ENCODE measurements at regions not wholly inside any gene's neighbourhood (a gene's known extent, or its start where the extent isn't known, plus 50 kb on each side); places are given as distances from the start of the nearest gene placed in this dataset.

GRCh38 chr17:77467521-77467920 lies 326.8 kb downstream of the SEC14L1 start:
- H3K27ac Mint-ChIP-seq, result no peak overlapping the region
- POLR2A ChIA-PET, result interaction anchor here (1.3 to 11.9 kb wide), 4 partner anchors 8 to 27 kb away, joined by 8 to 681 read pairs (median 11); no protein-coding TSS in a partner anchor
- H3K4me3 Mint-ChIP-seq, result no peak overlapping the region
- ATAC-seq (ENCODE audit: poor library complexity) (no peak), DNase-seq (no peak)
- no peaks in the 10 kb centered on the region for H3K9me3 Mint-ChIP-seq
- Histone ChIP-seq H3K4me1 (ENCODE audit: insufficient read depth, low read length) (peaks cover 100% of the 10 kb centered on the region), H3K4me3 (ENCODE audit: low read length) (no peak overlapping the region), H3K27me3 (ENCODE audit: control insufficient read depth in 1 of 2, insufficient read depth in 2 of 2, low read length in 2 of 2) (no peaks in the 10 kb centered on the region), H3K36me3 (ENCODE audit: insufficient read depth, low read length) (peaks cover 59% of the 10 kb centered on the region), H3K9me3 (ENCODE audit: control insufficient read depth in 1 of 2, insufficient read depth in 1 of 2, low read length in 2 of 2) (no peaks in the 10 kb centered on the region), H3K27ac (ENCODE audit: low read depth in 1 of 2, low read length in 2 of 2) (peak overlapping the region in 1 of 2 donors; percentile 74)
- no peak for TF ChIP-seq CTCF (IDR thresholded peaks at IDR 0.05)
- intact Hi-C loops (cut with DNase I, micrococcal nuclease), result no loop called here
- CTCF ChIA-PET, result interaction anchor here (0.8 kb wide), 1 partner anchor 67 kb away, joined by 3 read pairs; no protein-coding TSS in a partner anchor
- no peaks in the 10 kb centered on the region for H3K27me3 Mint-ChIP-seq
- H3K4me1 Mint-ChIP-seq (ENCODE audit: low read depth), result peaks cover 86% of the 10 kb centered on the region
- peaks cover 81% of the 10 kb centered on the region for H3K36me3 Mint-ChIP-seq (ENCODE audit: low read depth)

- intact Hi-C loops (cut with DNase I, micrococcal nuclease), result no loop called here
- POLR2A ChIA-PET, result interaction anchor here (0.6 to 2.2 kb wide), 11 partner anchors 9 to 138 kb away, joined by 3 to 11 read pairs (median 8); no protein-coding TSS in a partner anchor
- H3K36me3 Mint-ChIP-seq (ENCODE audit: low read depth), result peaks cover 87% of the 10 kb centered on the region
These were observed 328.1 kb downstream of the SEC14L1 start for GRCh38 chr17:77468897-77469296.

GRCh38 chr17:77470330-77470786 lies 329.6 kb downstream of the SEC14L1 start:
- H3K9me3 ChIP-seq (ENCODE audit: control insufficient read depth in 1 of 2, insufficient read depth in 1 of 2, low read length in 2 of 2), result no peaks in the 10 kb centered on the region
- Mint-ChIP-seq H3K4me3 (peak overlapping the region; percentile 79), H3K27ac (peak overlapping the region; percentile 97), H3K27me3 (no peaks in the 10 kb centered on the region), H3K36me3 (ENCODE audit: low read depth) (peaks cover 94% of the 10 kb centered on the region), H3K4me1 (ENCODE audit: low read depth) (peaks cover 95% of the 10 kb centered on the region), H3K9me3 (no peaks in the 10 kb centered on the region)
- TF ChIP-seq CTCF (IDR thresholded peaks at IDR 0.05), result no peak
- peaks cover 74% of the 10 kb centered on the region for H3K36me3 ChIP-seq (ENCODE audit: insufficient read depth, low read length)
- H3K4me3 ChIP-seq (ENCODE audit: low read length), result no peak overlapping the region
- H3K27ac ChIP-seq (ENCODE audit: low read depth in 1 of 2, low read length in 2 of 2), result peak overlapping the region; percentile 54 to 62
- DNase-seq (no peak), ATAC-seq (ENCODE audit: poor library complexity) (no peak)
- ChIA-PET CTCF (interaction anchor here (3.2 kb wide), 1 partner anchor 11 kb away, joined by 15 read pairs; no protein-coding TSS in a partner anchor), POLR2A (interaction anchor here (1.3 to 9.9 kb wide), 4 partner anchors 18 to 49 kb away, joined by 3 to 90 read pairs (median 28); no protein-coding TSS in a partner anchor)
- H3K4me1 ChIP-seq (ENCODE audit: insufficient read depth, low read length), result peaks cover 99% of the 10 kb centered on the region
- H3K27me3 ChIP-seq (ENCODE audit: control insufficient read depth in 1 of 2, insufficient read depth in 2 of 2, low read length in 2 of 2), result no peaks in the 10 kb centered on the region
- intact Hi-C loops (cut with DNase I, micrococcal nuclease), result no loop called here

More at GRCh38 chr17:77468897-77469296, 328.1 kb downstream of the SEC14L1 start:
- TF ChIP-seq CTCF (IDR thresholded peaks at IDR 0.05), result no peak
- H3K4me3 ChIP-seq (ENCODE audit: low read length), result no peak overlapping the region
- Mint-ChIP-seq H3K4me3 (peak overlapping the region; percentile 77), H3K9me3 (no peaks in the 10 kb centered on the region), H3K27me3 (no peaks in the 10 kb centered on the region), H3K4me1 (ENCODE audit: low read depth) (peaks cover 89% of the 10 kb centered on the region), H3K27ac (peak overlapping the region; percentile 91)
- ATAC-seq (ENCODE audit: poor library complexity) (no peak), DNase-seq (no peak)
- H3K4me1 ChIP-seq (ENCODE audit: insufficient read depth, low read length), result peaks cover 99% of the 10 kb centered on the region
- H3K27me3 ChIP-seq (ENCODE audit: control insufficient read depth in 1 of 2, insufficient read depth in 2 of 2, low read length in 2 of 2), result no peaks in the 10 kb centered on the region
- H3K9me3 ChIP-seq (ENCODE audit: control insufficient read depth in 1 of 2, insufficient read depth in 1 of 2, low read length in 2 of 2), result no peaks in the 10 kb centered on the region
- peaks cover 61% of the 10 kb centered on the region for H3K36me3 ChIP-seq (ENCODE audit: insufficient read depth, low read length)
- peak overlapping the region; percentile 15 to 62 for H3K27ac ChIP-seq (ENCODE audit: low read depth in 1 of 2, low read length in 2 of 2)
- CTCF ChIA-PET, result interaction anchor here (0.9 to 1.0 kb wide), 2 partner anchors 9 to 10 kb away, joined by 3 read pairs; no protein-coding TSS in a partner anchor
